ENCODE measurements at regions not wholly inside any gene's neighbourhood (a gene's known extent, or its start where the extent isn't known, plus 50 kb on each side); places are given as distances from the start of the nearest gene placed in this dataset.

DNA sequence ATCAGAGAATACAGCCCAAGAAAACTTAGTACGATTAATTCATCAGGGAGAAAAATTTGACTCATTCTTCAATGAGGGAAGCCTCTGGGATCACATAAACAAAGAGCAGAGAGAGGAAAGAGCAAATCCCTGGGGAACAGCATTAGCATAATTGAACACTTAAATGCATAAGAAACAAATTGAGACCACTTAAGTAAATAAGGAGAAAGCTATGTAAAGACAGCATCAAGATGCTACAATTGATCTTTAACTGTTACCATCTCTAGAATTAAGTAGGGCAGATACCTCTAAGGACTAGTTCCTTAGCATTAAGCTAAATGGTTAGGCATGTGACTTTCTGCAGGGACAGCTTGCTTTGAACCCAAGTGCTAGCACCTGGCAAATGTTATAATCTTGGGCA lies 265.1 kb upstream of the NEGR1 start:
- no peak for ATAC-seq
- TF ChIP-seq ISL1 (CRISPR knock-in tag; IDR thresholded peaks at IDR 0.05): no peak
- no peak for TF ChIP-seq ESRRG (CRISPR knock-in tag; IDR thresholded peaks at IDR 0.05)
- TF ChIP-seq SNAI2 (CRISPR knock-in tag; IDR thresholded peaks at IDR 0.05): no peak
- TF ChIP-seq, protein P1, sequence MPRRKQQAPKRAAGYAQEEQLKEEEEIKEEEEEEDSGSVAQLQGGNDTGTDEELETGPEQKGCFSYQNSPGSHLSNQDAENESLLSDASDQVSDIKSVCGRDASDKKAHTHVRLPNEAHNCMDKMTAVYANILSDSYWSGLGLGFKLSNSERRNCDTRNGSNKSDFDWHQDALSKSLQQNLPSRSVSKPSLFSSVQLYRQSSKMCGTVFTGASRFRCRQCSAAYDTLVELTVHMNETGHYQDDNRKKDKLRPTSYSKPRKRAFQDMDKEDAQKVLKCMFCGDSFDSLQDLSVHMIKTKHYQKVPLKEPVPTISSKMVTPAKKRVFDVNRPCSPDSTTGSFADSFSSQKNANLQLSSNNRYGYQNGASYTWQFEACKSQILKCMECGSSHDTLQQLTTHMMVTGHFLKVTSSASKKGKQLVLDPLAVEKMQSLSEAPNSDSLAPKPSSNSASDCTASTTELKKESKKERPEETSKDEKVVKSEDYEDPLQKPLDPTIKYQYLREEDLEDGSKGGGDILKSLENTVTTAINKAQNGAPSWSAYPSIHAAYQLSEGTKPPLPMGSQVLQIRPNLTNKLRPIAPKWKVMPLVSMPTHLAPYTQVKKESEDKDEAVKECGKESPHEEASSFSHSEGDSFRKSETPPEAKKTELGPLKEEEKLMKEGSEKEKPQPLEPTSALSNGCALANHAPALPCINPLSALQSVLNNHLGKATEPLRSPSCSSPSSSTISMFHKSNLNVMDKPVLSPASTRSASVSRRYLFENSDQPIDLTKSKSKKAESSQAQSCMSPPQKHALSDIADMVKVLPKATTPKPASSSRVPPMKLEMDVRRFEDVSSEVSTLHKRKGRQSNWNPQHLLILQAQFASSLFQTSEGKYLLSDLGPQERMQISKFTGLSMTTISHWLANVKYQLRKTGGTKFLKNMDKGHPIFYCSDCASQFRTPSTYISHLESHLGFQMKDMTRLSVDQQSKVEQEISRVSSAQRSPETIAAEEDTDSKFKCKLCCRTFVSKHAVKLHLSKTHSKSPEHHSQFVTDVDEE (CRISPR knock-in tag; IDR thresholded peaks at IDR 0.05): no peak
- no peak for TF ChIP-seq ZNF565 (CRISPR knock-in tag; conservative IDR thresholded peaks at IDR 0.05; ENCODE audit: low read depth)
- TF ChIP-seq, protein P2, sequence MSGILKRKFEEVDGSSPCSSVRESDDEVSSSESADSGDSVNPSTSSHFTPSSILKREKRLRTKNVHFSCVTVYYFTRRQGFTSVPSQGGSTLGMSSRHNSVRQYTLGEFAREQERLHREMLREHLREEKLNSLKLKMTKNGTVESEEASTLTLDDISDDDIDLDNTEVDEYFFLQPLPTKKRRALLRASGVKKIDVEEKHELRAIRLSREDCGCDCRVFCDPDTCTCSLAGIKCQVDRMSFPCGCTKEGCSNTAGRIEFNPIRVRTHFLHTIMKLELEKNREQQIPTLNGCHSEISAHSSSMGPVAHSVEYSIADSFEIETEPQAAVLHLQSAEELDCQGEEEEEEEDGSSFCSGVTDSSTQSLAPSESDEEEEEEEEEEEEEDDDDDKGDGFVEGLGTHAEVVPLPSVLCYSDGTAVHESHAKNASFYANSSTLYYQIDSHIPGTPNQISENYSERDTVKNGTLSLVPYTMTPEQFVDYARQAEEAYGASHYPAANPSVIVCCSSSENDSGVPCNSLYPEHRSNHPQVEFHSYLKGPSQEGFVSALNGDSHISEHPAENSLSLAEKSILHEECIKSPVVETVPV (CRISPR knock-in tag; IDR thresholded peaks at IDR 0.05): no peak
- no peak for TF ChIP-seq PPARA (CRISPR knock-in tag; IDR thresholded peaks at IDR 0.05; ENCODE audit: borderline replicate concordance)
- no peak for TF ChIP-seq TCF4 (CRISPR knock-in tag; IDR thresholded peaks at IDR 0.05; ENCODE audit: borderline replicate concordance)
- TF ChIP-seq ZFP30 (CRISPR knock-in tag; IDR thresholded peaks at IDR 0.05): no peak
- TF ChIP-seq ZFP3 (CRISPR knock-in tag; IDR thresholded peaks at IDR 0.05): no peak
- TF ChIP-seq CSDC2 (CRISPR knock-in tag; IDR thresholded peaks at IDR 0.05): no peak
- TF ChIP-seq TOX (CRISPR knock-in tag; IDR thresholded peaks at IDR 0.05; ENCODE audit: borderline replicate concordance): no peak

DNA sequence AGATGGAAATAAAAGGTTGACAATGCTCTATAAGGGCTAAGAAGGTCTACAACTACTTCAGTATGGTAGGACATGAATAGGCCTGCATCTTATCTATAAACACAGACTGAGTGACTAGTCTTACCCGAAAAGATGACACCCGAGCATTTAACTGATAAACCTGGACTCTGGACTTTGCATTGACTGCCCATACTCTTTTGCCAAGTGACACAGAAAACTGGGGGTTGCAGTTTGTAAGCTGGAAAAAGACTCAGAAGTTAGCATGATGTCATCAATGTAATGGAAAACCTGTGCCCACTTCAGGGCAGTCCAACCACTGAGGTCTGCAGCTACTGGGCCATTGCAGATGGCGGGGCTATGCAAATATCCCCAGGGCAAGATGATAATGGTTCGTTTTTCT lies 258.3 kb upstream of the NEGR1 start:
- TF ChIP-seq PPARA (CRISPR knock-in tag; IDR thresholded peaks at IDR 0.05; ENCODE audit: borderline replicate concordance): no peak
- no peak for TF ChIP-seq ZNF565 (CRISPR knock-in tag; conservative IDR thresholded peaks at IDR 0.05; ENCODE audit: low read depth)
- TF ChIP-seq ZNF70 (CRISPR knock-in tag; IDR thresholded peaks at IDR 0.05): no peak
- TF ChIP-seq, protein P2 (CRISPR knock-in tag; IDR thresholded peaks at IDR 0.05): no peak
- TF ChIP-seq ZFP30 (CRISPR knock-in tag; IDR thresholded peaks at IDR 0.05): no peak
- no peak for ATAC-seq

DNA sequence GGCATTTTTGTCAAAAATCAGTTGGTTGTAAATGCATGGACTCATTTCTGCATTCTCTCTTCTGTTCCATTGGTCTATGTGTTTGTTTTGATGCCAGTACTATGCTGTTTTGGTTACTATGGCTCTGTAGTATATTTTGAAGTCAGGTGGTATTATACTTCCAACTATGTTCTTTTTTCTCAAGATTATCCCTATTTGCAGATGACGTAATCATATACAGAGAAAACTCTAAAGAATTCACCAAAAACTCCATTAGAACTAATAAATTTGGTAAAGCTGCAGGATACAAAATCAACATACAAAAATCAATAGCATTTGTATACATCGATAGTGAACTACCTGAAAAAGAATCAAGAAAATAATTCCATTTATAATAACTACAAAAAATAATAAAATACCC lies 253.1 kb upstream of the NEGR1 start:
- TF ChIP-seq ZFP30 (CRISPR knock-in tag; IDR thresholded peaks at IDR 0.05) (no peak), ISL1 (CRISPR knock-in tag; IDR thresholded peaks at IDR 0.05) (no peak), BACH2 (CRISPR knock-in tag; IDR thresholded peaks at IDR 0.05; ENCODE audit: borderline replicate concordance) (no peak), CSDC2 (CRISPR knock-in tag; IDR thresholded peaks at IDR 0.05) (no peak), RARB (CRISPR knock-in tag; IDR thresholded peaks at IDR 0.05) (no peak), GLIS3 (CRISPR knock-in tag; IDR thresholded peaks at IDR 0.05) (no peak), SNAI2 (CRISPR knock-in tag; IDR thresholded peaks at IDR 0.05) (no peak), OSR1 (CRISPR knock-in tag; IDR thresholded peaks at IDR 0.05) (no peak), ZNF565 (CRISPR knock-in tag; conservative IDR thresholded peaks at IDR 0.05; ENCODE audit: low read depth) (no peak), ZNF8 (CRISPR knock-in tag; IDR thresholded peaks at IDR 0.05) (no peak), TOX (CRISPR knock-in tag; IDR thresholded peaks at IDR 0.05; ENCODE audit: borderline replicate concordance) (no peak), ESRRG (CRISPR knock-in tag; IDR thresholded peaks at IDR 0.05) (no peak), PPARA (CRISPR knock-in tag; IDR thresholded peaks at IDR 0.05; ENCODE audit: borderline replicate concordance) (no peak), ZFP3 (CRISPR knock-in tag; IDR thresholded peaks at IDR 0.05) (no peak)
- TF ChIP-seq, protein P2 (CRISPR knock-in tag; IDR thresholded peaks at IDR 0.05): no peak
- TF ChIP-seq, protein P3, sequence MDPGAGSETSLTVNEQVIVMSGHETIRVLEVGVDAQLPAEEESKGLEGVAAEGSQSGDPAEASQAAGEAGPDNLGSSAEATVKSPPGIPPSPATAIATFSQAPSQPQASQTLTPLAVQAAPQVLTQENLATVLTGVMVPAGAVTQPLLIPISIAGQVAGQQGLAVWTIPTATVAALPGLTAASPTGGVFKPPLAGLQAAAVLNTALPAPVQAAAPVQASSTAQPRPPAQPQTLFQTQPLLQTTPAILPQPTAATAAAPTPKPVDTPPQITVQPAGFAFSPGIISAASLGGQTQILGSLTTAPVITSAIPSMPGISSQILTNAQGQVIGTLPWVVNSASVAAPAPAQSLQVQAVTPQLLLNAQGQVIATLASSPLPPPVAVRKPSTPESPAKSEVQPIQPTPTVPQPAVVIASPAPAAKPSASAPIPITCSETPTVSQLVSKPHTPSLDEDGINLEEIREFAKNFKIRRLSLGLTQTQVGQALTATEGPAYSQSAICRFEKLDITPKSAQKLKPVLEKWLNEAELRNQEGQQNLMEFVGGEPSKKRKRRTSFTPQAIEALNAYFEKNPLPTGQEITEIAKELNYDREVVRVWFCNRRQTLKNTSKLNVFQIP (CRISPR knock-in tag; IDR thresholded peaks at IDR 0.05; ENCODE audit: borderline replicate concordance, low read depth): no peak
- TF ChIP-seq, protein P4, sequence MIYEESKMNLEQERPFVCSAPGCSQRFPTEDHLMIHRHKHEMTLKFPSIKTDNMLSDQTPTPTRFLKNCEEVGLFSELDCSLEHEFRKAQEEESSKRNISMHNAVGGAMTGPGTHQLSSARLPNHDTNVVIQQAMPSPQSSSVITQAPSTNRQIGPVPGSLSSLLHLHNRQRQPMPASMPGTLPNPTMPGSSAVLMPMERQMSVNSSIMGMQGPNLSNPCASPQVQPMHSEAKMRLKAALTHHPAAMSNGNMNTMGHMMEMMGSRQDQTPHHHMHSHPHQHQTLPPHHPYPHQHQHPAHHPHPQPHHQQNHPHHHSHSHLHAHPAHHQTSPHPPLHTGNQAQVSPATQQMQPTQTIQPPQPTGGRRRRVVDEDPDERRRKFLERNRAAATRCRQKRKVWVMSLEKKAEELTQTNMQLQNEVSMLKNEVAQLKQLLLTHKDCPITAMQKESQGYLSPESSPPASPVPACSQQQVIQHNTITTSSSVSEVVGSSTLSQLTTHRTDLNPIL (CRISPR knock-in tag; IDR thresholded peaks at IDR 0.05; ENCODE audit: low read depth): no peak
- TF ChIP-seq, protein P5, sequence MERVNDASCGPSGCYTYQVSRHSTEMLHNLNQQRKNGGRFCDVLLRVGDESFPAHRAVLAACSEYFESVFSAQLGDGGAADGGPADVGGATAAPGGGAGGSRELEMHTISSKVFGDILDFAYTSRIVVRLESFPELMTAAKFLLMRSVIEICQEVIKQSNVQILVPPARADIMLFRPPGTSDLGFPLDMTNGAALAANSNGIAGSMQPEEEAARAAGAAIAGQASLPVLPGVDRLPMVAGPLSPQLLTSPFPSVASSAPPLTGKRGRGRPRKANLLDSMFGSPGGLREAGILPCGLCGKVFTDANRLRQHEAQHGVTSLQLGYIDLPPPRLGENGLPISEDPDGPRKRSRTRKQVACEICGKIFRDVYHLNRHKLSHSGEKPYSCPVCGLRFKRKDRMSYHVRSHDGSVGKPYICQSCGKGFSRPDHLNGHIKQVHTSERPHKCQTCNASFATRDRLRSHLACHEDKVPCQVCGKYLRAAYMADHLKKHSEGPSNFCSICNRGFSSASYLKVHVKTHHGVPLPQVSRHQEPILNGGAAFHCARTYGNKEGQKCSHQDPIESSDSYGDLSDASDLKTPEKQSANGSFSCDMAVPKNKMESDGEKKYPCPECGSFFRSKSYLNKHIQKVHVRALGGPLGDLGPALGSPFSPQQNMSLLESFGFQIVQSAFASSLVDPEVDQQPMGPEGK (CRISPR knock-in tag; IDR thresholded peaks at IDR 0.05; ENCODE audit: borderline replicate concordance): no peak
- TF ChIP-seq, protein P1 (CRISPR knock-in tag; IDR thresholded peaks at IDR 0.05): no peak
- no peak for ATAC-seq
